ENCODE measurements at regions not wholly inside any gene's neighbourhood (a gene's known extent, or its start where the extent isn't known, plus 50 kb on each side); places are given as distances from the start of the nearest gene placed in this dataset.

DNA sequence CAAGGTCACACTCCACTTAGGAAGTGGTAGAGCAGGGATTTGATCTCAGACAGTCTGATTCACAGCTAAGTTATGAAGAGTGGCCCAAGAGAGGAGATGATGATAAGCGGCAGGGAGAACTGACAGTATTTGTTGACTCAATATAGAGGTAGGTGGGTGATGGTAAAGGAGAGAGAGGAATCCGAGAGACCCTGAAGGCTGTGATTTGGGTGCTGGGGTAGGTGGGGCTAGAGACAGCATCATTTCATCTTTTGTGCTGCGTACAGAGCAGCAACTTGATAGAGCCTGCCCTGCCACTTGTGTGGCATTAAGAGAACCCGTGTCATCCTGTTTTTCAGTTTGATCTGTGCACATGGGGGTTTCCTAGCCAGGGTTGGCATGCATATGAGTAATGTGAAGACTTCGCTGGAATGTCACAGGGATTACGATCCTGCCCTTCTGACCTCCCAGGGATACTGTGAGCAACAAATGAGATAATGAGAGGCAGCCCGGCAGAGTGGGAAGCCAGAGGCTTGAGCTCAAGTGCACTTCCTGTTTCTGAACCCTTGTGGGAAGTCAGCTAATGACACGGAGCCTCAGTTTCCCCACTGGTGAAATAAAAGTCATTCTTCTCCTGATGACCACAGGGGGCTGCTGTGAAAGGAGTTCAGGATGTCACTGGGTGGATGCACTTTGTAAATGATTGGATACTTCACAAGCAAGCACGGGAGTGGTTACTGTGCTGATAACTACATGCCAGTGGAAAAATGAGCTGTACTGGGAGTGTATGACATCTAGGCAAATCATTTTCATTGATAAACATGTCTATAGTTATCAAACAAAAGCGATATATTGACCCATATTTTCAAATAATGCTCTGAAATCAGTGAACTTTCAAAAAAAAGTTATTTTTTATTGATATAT, 59.5 kb upstream of the IGF1 start:
- TF ChIP-seq, protein P1, sequence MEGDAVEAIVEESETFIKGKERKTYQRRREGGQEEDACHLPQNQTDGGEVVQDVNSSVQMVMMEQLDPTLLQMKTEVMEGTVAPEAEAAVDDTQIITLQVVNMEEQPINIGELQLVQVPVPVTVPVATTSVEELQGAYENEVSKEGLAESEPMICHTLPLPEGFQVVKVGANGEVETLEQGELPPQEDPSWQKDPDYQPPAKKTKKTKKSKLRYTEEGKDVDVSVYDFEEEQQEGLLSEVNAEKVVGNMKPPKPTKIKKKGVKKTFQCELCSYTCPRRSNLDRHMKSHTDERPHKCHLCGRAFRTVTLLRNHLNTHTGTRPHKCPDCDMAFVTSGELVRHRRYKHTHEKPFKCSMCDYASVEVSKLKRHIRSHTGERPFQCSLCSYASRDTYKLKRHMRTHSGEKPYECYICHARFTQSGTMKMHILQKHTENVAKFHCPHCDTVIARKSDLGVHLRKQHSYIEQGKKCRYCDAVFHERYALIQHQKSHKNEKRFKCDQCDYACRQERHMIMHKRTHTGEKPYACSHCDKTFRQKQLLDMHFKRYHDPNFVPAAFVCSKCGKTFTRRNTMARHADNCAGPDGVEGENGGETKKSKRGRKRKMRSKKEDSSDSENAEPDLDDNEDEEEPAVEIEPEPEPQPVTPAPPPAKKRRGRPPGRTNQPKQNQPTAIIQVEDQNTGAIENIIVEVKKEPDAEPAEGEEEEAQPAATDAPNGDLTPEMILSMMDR (IDR thresholded peaks at IDR 0.05; ENCODE audit: unreplicated experiment): no peak
- no peak for DNase-seq (ENCODE audit: low spot score in 2 of 2, unreplicated experiment in 2 of 2)
- Mint-ChIP-seq H3K36me3 (no peaks in the 10 kb centered on the region), H3K4me3 (no peak overlapping the region), H3K4me1 (peaks cover 14% of the 10 kb centered on the region), H3K27me3 (ENCODE audit: low read depth) (no peaks in the 10 kb centered on the region), H3K27ac (no peak overlapping the region), H3K9me3 (no peaks in the 10 kb centered on the region)

DNA sequence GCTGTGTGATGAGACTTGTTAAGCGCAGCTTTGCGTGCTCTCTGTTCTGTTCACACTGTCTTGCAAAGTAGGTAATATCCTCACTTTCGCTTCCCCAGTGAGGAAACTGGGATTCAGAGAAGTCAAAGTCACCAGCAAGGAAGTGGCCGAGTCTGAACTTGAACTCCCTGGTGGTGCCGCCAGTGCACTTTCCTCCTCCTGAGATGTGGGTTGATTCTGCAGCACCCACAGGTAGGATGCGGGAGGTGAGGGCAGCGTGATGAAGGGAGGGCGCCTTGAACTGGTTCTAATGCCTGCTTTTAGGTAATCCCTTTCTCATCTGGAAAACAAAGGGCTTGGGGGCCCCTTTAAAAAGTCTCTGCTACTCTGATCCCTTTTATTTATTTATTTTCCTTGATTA, 54.9 kb upstream of the IGF1 start:
- no peak for DNase-seq (ENCODE audit: low spot score in 2 of 2, unreplicated experiment in 2 of 2)
- no peaks in the 10 kb centered on the region for H3K9me3 Mint-ChIP-seq
- H3K36me3 Mint-ChIP-seq: no peaks in the 10 kb centered on the region
- H3K4me3 Mint-ChIP-seq: no peak overlapping the region
- TF ChIP-seq, protein P1 (IDR thresholded peaks at IDR 0.05; ENCODE audit: unreplicated experiment): no peak
- H3K27me3 Mint-ChIP-seq (ENCODE audit: low read depth): no peaks in the 10 kb centered on the region
- peaks cover 32% of the 10 kb centered on the region for H3K4me1 Mint-ChIP-seq
- no peak overlapping the region for H3K27ac Mint-ChIP-seq

DNA sequence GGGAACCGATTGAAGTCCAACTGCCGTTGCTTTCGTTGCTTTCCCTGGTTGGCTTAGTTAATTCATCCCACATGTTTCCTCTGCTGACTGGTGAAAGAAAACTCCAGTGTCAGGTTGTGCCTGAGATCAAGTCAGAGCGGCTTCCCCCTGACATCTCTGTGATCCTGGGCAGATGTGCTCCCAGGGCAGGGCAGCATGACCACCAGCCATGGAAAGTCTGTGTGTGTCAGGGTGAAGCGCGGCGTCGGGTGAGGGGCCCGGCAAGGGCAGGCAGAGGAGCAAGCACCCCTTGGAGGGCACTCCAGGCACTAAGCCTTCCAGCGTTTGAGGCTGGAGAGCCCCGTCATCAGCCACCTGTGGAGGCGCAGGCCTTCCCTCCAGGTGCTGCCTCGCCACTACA, 54.5 kb upstream of the IGF1 start:
- peaks cover 29% of the 10 kb centered on the region for H3K4me1 Mint-ChIP-seq
- no peaks in the 10 kb centered on the region for H3K9me3 Mint-ChIP-seq
- H3K27me3 Mint-ChIP-seq (ENCODE audit: low read depth): no peaks in the 10 kb centered on the region
- no peak for DNase-seq (ENCODE audit: low spot score in 2 of 2, unreplicated experiment in 2 of 2)
- TF ChIP-seq, protein P1 (IDR thresholded peaks at IDR 0.05; ENCODE audit: unreplicated experiment): no peak
- no peaks in the 10 kb centered on the region for H3K36me3 Mint-ChIP-seq
- H3K4me3 Mint-ChIP-seq: no peak overlapping the region
- H3K27ac Mint-ChIP-seq: peak overlapping the region; percentile 65

DNA sequence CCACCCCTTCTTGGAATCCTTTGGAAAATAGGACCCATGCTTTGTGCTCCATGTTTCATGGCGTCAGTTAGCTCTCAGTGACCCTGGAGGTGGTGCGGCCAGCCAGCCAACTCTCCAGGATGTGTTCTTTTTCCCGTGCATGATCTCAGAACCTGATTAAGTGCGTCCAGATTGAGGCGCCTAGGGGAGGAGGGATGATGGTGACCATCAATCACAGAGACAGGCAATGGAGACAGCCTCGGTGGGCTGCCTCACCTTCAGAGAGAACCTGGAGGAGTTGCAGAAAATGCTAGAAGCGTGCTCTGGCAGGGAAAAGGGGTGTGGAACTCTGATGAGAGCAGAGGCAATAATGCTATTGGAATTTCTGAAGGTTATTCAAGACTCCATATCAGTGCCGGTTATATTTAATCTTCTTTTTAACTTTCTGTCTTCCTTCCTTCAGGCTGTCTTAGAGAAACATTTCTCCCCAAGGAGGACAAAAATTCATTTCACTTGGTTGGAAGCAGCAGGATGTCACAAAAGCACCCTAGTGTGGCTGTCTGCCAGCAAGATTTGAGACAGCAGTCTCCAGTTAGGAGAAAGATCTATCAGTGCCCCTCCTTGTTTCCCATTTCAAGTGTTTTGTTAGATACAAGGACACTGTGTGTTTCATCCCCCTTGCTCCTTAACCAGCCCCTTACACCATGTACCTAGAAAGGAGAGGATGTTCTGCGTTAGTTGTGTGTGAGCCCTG, 53.3 kb upstream of the IGF1 start:
- Mint-ChIP-seq H3K27ac (peak overlapping the region; percentile 54), H3K4me1 (peaks cover 25% of the 10 kb centered on the region), H3K27me3 (ENCODE audit: low read depth) (no peaks in the 10 kb centered on the region), H3K4me3 (no peak overlapping the region), H3K36me3 (no peaks in the 10 kb centered on the region), H3K9me3 (no peaks in the 10 kb centered on the region)
- DNase-seq (ENCODE audit: low spot score in 2 of 2, unreplicated experiment in 2 of 2): no peak
- TF ChIP-seq, protein P1 (IDR thresholded peaks at IDR 0.05; ENCODE audit: unreplicated experiment): no peak

Measured in mesothelial cell of epicardium (in vitro differentiated cells).